ENCODE measurements at regions not wholly inside any gene's neighbourhood (a gene's known extent, or its start where the extent isn't known, plus 50 kb on each side); places are given as distances from the start of the nearest gene placed in this dataset.

- Mint-ChIP-seq H3K36me3 (no peaks in the 10 kb centered on the region), H3K9me3 (no peaks in the 10 kb centered on the region), H3K27me3 (ENCODE audit: insufficient read depth, low read depth) (peaks cover 3% of the 10 kb centered on the region), H3K4me3 (no peak overlapping the region), H3K4me1 (no peaks in the 10 kb centered on the region), H3K27ac (no peak overlapping the region)
- Histone ChIP-seq H3K27me3 (no peaks in the 10 kb centered on the region), H2AFZ (replicated peaks) (no peak overlapping the region), H3K4me2 (no peak overlapping the region), H3F3A (ENCODE audit: low read depth) (no peaks in the 10 kb centered on the region), H3K4me3 (no peak overlapping the region), H3K79me2 (ENCODE audit: low read depth) (no peaks in the 10 kb centered on the region), H4K20me1 (ENCODE audit: low read depth) (no peaks in the 10 kb centered on the region), H3K4me1 (no peaks in the 10 kb centered on the region), H3K36me3 (no peaks in the 10 kb centered on the region), H3K27ac (no peak overlapping the region), H3K9me3 (ENCODE audit: low read depth) (no peaks in the 10 kb centered on the region), H3K9ac (no peak overlapping the region)
- TF ChIP-seq CTCF (IDR thresholded peaks at IDR 0.05) = no peak
- TF ChIP-seq EZH2phosphoT487 (IDR thresholded peaks at IDR 0.05) = no peak
- TF ChIP-seq EZH2 (IDR thresholded peaks at IDR 0.05) = no peak
- no peak for DNase-seq (ENCODE audit: low spot score)
These were observed 748.0 kb upstream of the CTNND2 start for GRCh38 chr5:12652201-12652600.

GRCh38 chr5:12648558-12648957 lies 744.3 kb upstream of the CTNND2 start:
- DNase-seq (ENCODE audit: low spot score) = no peak
- Mint-ChIP-seq H3K27me3 (ENCODE audit: insufficient read depth, low read depth) (peaks cover 5% of the 10 kb centered on the region), H3K36me3 (no peaks in the 10 kb centered on the region)

GRCh38 chr5:12647613-12648012 lies 743.4 kb upstream of the CTNND2 start:
- no peak for DNase-seq (ENCODE audit: low spot score)
- Mint-ChIP-seq H3K27me3 (ENCODE audit: insufficient read depth, low read depth) (peaks cover 5% of the 10 kb centered on the region), H3K4me1 (no peaks in the 10 kb centered on the region), H3K9me3 (no peaks in the 10 kb centered on the region), H3K36me3 (no peaks in the 10 kb centered on the region), H3K4me3 (no peak overlapping the region), H3K27ac (no peak overlapping the region)
- H4K20me1 ChIP-seq (ENCODE audit: low read depth) = no peaks in the 10 kb centered on the region
- H3K4me1 ChIP-seq = no peaks in the 10 kb centered on the region
- no peak overlapping the region for H2AFZ ChIP-seq (replicated peaks)
- H3K9ac ChIP-seq = no peak overlapping the region
- no peaks in the 10 kb centered on the region for H3K27me3 ChIP-seq
- no peaks in the 10 kb centered on the region for H3K9me3 ChIP-seq (ENCODE audit: low read depth)
- H3K79me2 ChIP-seq (ENCODE audit: low read depth) = no peaks in the 10 kb centered on the region
- H3K36me3 ChIP-seq = no peaks in the 10 kb centered on the region
- no peak overlapping the region for H3K4me2 ChIP-seq
- no peak overlapping the region for H3K4me3 ChIP-seq
- H3F3A ChIP-seq (ENCODE audit: low read depth) = no peaks in the 10 kb centered on the region
- TF ChIP-seq CTCF (IDR thresholded peaks at IDR 0.05) (no peak), EZH2 (IDR thresholded peaks at IDR 0.05) (no peak), EZH2phosphoT487 (IDR thresholded peaks at IDR 0.05) (no peak)
- no peak overlapping the region for H3K27ac ChIP-seq

More at GRCh38 chr5:12648558-12648957, 744.3 kb upstream of the CTNND2 start:
- H3K27ac Mint-ChIP-seq = no peak overlapping the region
- Histone ChIP-seq H3K27me3 (no peaks in the 10 kb centered on the region), H3K79me2 (ENCODE audit: low read depth) (no peaks in the 10 kb centered on the region), H3K9me3 (ENCODE audit: low read depth) (no peaks in the 10 kb centered on the region), H3K4me2 (no peak overlapping the region), H3K36me3 (no peaks in the 10 kb centered on the region), H3K9ac (no peak overlapping the region), H3F3A (ENCODE audit: low read depth) (no peaks in the 10 kb centered on the region), H3K4me1 (no peaks in the 10 kb centered on the region), H3K27ac (no peak overlapping the region), H4K20me1 (ENCODE audit: low read depth) (no peaks in the 10 kb centered on the region), H2AFZ (replicated peaks) (no peak overlapping the region), H3K4me3 (no peak overlapping the region)
- TF ChIP-seq EZH2 (IDR thresholded peaks at IDR 0.05) (no peak), CTCF (IDR thresholded peaks at IDR 0.05) (no peak), EZH2phosphoT487 (IDR thresholded peaks at IDR 0.05) (no peak)
- H3K4me3 Mint-ChIP-seq = no peak overlapping the region
- no peaks in the 10 kb centered on the region for H3K4me1 Mint-ChIP-seq
- no peaks in the 10 kb centered on the region for H3K9me3 Mint-ChIP-seq
